ENCODE measurements at regions not wholly inside any gene's neighbourhood (a gene's known extent, or its start where the extent isn't known, plus 50 kb on each side); places are given as distances from the start of the nearest gene placed in this dataset.
"Not testable (repeated sequence)": the region's sequence is repeated elsewhere in the genome, so short reads cannot be mapped to it uniquely, and the experiment has no call there.

- H3K27me3 ChIP-seq: no peaks in the 10 kb centered on the region
- H3K4me3 ChIP-seq (ENCODE audit: low read depth, low read length): no peak overlapping the region
- no peaks in the 10 kb centered on the region for H3K9me3 ChIP-seq
- DNase-seq: no peak
- no peaks in the 10 kb centered on the region for H3K36me3 ChIP-seq
- TF ChIP-seq CTCF (IDR thresholded peaks at IDR 0.05; ENCODE audit: low read depth, low read length): no peak
- H3K4me1 ChIP-seq: peaks cover 15% of the 10 kb centered on the region
These were observed 760.2 kb downstream of the TAF11L14 start for GRCh38 chr5:18394443-18394804.

DNA sequence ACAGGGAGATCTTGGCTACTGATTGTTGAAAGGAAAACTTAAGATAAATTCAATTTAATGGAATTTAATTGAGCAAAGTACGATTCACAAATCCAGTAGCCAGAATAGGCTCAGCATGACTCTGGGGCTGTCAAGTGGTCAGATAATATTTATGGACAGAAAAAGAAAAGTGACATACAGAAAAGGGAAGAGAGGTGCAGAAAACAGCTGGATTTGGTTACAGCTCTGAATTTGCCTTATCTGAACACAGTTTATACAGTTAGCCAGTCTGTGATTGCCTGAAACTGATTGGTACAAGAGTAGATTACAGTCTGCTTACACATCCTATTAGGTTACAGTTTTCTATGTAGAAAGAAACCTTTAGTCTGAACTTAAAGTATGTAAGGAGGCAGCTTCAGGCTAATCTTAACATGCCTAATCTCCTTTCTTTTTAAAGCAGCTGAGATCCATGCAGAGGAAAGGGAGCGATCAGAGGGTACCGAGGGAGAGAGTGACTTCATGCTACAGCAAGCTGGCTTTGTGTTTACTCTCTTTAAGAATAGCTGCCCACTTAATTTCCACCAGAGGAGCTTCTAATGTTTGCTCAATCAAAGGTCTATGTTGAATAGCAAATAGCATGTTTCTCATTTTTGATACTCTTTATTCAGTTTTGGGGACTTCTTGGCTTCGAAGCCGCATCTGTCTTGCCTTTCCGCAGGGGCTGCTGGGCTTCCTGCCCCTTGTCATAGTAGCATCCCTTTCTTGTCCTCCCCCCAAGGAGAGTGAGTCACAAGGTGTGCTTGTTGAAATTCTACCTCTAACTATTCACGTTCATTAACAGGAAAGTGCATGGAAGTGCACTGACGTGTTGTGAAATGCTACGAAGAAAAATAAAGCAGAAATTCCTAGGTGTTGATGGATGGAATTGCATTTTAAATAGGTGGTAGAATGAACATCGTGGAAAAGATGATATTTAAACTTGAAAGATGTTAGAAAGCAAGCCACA is 761.2 kb downstream of the TAF11L14 start:
- Histone ChIP-seq H3K36me3 (no peaks in the 10 kb centered on the region), H3K4me1 (peaks cover 15% of the 10 kb centered on the region), H3K9me3 (no peaks in the 10 kb centered on the region), H3K4me3 (ENCODE audit: low read depth, low read length) (no peak overlapping the region), H3K27me3 (no peaks in the 10 kb centered on the region)
- TF ChIP-seq CTCF (IDR thresholded peaks at IDR 0.05; ENCODE audit: low read depth, low read length): no peak
- DNase-seq: peak; percentile 17

- peaks cover 15% of the 10 kb centered on the region for H3K4me1 ChIP-seq
- no peak for TF ChIP-seq CTCF (IDR thresholded peaks at IDR 0.05; ENCODE audit: low read depth, low read length)
- no peak overlapping the region for H3K4me3 ChIP-seq (ENCODE audit: low read depth, low read length)
- no peaks in the 10 kb centered on the region for H3K27me3 ChIP-seq
- DNase-seq: no peak
- no peaks in the 10 kb centered on the region for H3K36me3 ChIP-seq
- H3K9me3 ChIP-seq: no peaks in the 10 kb centered on the region
These were observed 763.1 kb downstream of the TAF11L14 start for GRCh38 chr5:18397371-18397770.

GRCh38 chr5:18397891-18398290 is 763.6 kb downstream of the TAF11L14 start:
- Histone ChIP-seq H3K27me3 (no peaks in the 10 kb centered on the region), H3K36me3 (no peaks in the 10 kb centered on the region), H3K4me3 (ENCODE audit: low read depth, low read length) (no peak overlapping the region), H3K4me1 (peaks cover 15% of the 10 kb centered on the region), H3K9me3 (no peaks in the 10 kb centered on the region)
- TF ChIP-seq CTCF (IDR thresholded peaks at IDR 0.05; ENCODE audit: low read depth, low read length): no peak
- DNase-seq: no peak

GRCh38 chr5:18399461-18400327 is 765.4 kb downstream of the TAF11L14 start:
- not testable (repeated sequence) for DNase-seq; H3K36me3 ChIP-seq; H3K4me3 ChIP-seq (ENCODE audit: low read depth, low read length); H3K9me3 ChIP-seq; H3K4me1 ChIP-seq; H3K27me3 ChIP-seq

- DNase-seq: no peak
- TF ChIP-seq CTCF (IDR thresholded peaks at IDR 0.05; ENCODE audit: low read depth, low read length): no peak
- H3K4me3 ChIP-seq (ENCODE audit: low read depth, low read length): no peak overlapping the region
- no peaks in the 10 kb centered on the region for H3K9me3 ChIP-seq
- H3K36me3 ChIP-seq: no peaks in the 10 kb centered on the region
- no peaks in the 10 kb centered on the region for H3K4me1 ChIP-seq
- H3K27me3 ChIP-seq: no peaks in the 10 kb centered on the region
These were observed 768.9 kb downstream of the TAF11L14 start for GRCh38 chr5:18403141-18403540.
